D721Med (cell line): ENCODE measurements at regions not wholly inside any gene's neighbourhood (a gene's known extent, or its start where the extent isn't known, plus 50 kb on each side); places are given as distances from the start of the nearest gene placed in this dataset.

Experiments used
- DNase-seq: peaks from one replicate; pipeline ENCODE4 v3.0.0; 2011; ENCODE audit warnings: low spot score; ENCODE audit not compliant: insufficient read length
- FAIRE-seq: peaks from 2 replicates; lab custom pipeline; 2011; peaks lifted over from hg19 to GRCh38; lab: Jason Lieb, UNC
- CTCF ChIP-seq: IDR thresholded peaks from 2 replicates; pipeline ENCODE4 v1.5.1; 2012; ENCODE audit warnings: mild to moderate bottlenecking, control low read depth; ENCODE audit not compliant: insufficient read depth; ENCODE audit errors: missing control alignments

DNA sequence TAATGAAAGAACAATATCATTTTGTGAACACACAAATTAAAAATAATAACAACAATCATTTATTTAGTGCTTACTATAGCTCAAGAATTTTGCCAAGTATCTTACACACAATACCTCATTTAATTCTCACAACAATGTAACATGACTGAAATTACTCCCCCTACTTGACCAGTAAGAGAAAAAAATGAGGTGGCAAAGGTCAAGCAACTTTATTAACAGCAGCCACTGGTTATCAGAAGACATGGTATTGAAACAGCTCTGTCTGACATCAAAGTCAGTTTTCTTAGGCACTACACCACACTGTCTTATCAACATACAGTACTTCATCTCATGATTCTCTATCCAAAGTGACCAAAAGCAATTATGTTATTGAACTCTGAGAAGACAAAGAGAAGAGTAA, 389.4 kb downstream of the ZEB2 start:
- TF ChIP-seq CTCF, result no peak
- DNase-seq (no peak), FAIRE-seq (no peak)

GRCh38 chr2:144128130-144128746, 391.7 kb downstream of the ZEB2 start:
- no peak for TF ChIP-seq CTCF
- FAIRE-seq (no peak), DNase-seq (no peak)

DNA sequence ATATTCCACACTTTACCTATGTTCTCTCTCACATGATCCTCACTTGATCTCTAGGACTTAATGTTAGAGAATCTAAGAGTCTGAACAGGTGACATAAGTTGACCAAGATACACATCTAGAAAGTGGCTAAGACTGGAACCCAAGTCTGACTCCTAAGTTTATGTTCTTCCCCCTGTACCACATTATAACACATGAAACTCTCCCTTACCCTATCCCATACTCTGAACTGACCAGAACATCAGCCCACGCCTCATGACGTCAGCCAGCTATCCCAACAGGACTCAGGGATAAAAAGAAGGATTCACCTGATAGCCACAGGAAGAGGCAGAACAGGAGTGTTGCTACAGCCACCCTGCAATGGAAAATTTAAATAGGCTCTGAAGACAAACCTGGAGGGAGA, 392.2 kb downstream of the ZEB2 start:
- TF ChIP-seq CTCF, result no peak
- DNase-seq, result no peak

GRCh38 chr2:144126302-144126701, 393.6 kb downstream of the ZEB2 start:
- no peak for DNase-seq
- peak; percentile 58 for FAIRE-seq
- TF ChIP-seq CTCF, result no peak

More for the DNA sequence above, 392.2 kb downstream of the ZEB2 start:
- no peak for FAIRE-seq

- DNase-seq, result no peak
- FAIRE-seq, result no peak
- no peak for TF ChIP-seq CTCF
Measured at GRCh38 chr2:144125751-144126150, 394.2 kb downstream of the ZEB2 start.

DNA sequence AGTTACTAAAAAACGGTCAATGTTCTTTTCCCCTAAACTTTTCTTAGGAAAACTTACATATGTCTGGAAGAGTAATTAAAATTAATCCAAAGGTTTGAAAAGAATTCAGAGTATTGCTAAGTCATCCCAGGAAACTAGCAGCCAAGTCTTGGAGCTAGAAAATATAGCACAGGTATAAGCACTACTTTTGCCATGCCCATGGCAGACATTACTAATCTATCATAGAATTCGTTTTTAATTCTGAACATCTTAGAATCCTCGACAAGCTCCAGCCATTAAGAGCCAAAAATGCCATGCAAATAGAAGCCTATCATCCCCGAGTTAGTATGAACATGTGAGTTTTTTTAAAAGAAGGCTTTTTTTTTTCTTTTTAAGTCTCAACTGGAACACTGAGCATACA, 395.0 kb downstream of the ZEB2 start:
- TF ChIP-seq CTCF, result no peak
- FAIRE-seq (no peak), DNase-seq (no peak)

- no peak for TF ChIP-seq CTCF
- FAIRE-seq (no peak), DNase-seq (no peak)
Measured at GRCh38 chr2:144120487-144120886, 399.4 kb downstream of the ZEB2 start.
